Activated B cell treated with CpG ODN at 0.5 μM for 24 hours (primary cell): ENCODE measurements at regions not wholly inside any gene's neighbourhood (a gene's known extent, or its start where the extent isn't known, plus 50 kb on each side); places are given as distances from the start of the nearest gene placed in this dataset.
"Not testable (repeated sequence)": the region's sequence is repeated elsewhere in the genome, so short reads cannot be mapped to it uniquely, and the experiment has no call there.

ENCODE experiments used
- ATAC-seq: fragments of 200-7000 bp; cut with Tn5 transposase; one replicate; pipeline ENCODE4 v1.10.0; 2021; ENCODE audit warnings: low read depth, mild to moderate bottlenecking, moderate library complexity
- CTCF ChIA-PET: fragments of 350-600 bp; sonication (Branson Sonifier 250); formaldehyde crosslinking; loops from one replicate; lab custom pipeline; 2021; ENCODE audit warnings: antibody characterized with exemption; lab: Charles Lee
- POLR2A ChIA-PET: fragments of 350-600 bp; sonication (Branson Sonifier 250); formaldehyde crosslinking; loops from one replicate; lab custom pipeline; 2021; ENCODE audit warnings: antibody characterized with exemption; lab: Charles Lee
- DNase-seq: peaks from one replicate; pipeline ENCODE4 v3.0.0; 2022
- H3K27ac Mint-ChIP-seq: one replicate; pipeline ENCODE4 v1.8.0; 2020; ENCODE audit warnings: mixed read lengths
- H3K27me3 Mint-ChIP-seq: one replicate; pipeline ENCODE4 v1.8.0; 2021; ENCODE audit warnings: mixed read lengths
- H3K36me3 Mint-ChIP-seq: one replicate; pipeline ENCODE4 v1.8.0; 2021; ENCODE audit warnings: low read depth, mixed read lengths
- H3K4me1 Mint-ChIP-seq: one replicate; pipeline ENCODE4 v1.8.0; 2021; ENCODE audit warnings: mixed read lengths
- H3K4me3 Mint-ChIP-seq: one replicate; pipeline ENCODE4 v1.8.0; 2020; ENCODE audit warnings: mild to moderate bottlenecking, mixed read lengths
- H3K9me3 Mint-ChIP-seq: one replicate; pipeline ENCODE4 v1.8.0; 2020; ENCODE audit warnings: mixed read lengths
- intact Hi-C: fragments of 100-400 bp; cut with micrococcal nuclease; formaldehyde crosslinking; loops from one replicate; pipeline ENCODE4 v1.15.1; 2024
- TF ChIP-seq, protein P1 (sequence below): fragments of 200-600 bp; IDR thresholded peaks from one replicate; pipeline ENCODE4 v1.8.0; 2022; ENCODE audit warnings: antibody characterized with exemption, mild to moderate bottlenecking

DNA sequence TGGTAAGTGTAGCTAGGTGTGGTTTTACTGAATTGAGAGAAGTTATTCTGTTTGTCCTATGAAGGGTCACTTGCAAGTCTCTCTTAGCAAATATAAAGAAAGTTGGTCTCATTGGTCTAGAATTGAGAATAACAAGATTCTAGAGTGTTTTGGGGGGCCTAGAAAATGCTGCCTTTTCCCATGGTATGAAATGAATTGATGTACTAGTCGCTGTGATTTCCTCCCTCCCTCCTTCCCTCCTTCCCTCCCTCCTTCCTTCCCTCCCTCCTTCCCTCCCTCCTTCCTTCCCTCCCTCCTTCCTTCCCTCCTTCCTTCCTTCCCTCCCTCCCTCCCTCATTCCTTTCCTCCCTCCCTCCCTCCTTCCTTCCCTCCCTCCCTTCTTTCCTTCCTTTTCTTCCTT, 166.7 kb upstream of the RGS6 start:
- intact Hi-C loops: no loop called here
- TF ChIP-seq, protein P1, sequence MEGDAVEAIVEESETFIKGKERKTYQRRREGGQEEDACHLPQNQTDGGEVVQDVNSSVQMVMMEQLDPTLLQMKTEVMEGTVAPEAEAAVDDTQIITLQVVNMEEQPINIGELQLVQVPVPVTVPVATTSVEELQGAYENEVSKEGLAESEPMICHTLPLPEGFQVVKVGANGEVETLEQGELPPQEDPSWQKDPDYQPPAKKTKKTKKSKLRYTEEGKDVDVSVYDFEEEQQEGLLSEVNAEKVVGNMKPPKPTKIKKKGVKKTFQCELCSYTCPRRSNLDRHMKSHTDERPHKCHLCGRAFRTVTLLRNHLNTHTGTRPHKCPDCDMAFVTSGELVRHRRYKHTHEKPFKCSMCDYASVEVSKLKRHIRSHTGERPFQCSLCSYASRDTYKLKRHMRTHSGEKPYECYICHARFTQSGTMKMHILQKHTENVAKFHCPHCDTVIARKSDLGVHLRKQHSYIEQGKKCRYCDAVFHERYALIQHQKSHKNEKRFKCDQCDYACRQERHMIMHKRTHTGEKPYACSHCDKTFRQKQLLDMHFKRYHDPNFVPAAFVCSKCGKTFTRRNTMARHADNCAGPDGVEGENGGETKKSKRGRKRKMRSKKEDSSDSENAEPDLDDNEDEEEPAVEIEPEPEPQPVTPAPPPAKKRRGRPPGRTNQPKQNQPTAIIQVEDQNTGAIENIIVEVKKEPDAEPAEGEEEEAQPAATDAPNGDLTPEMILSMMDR: no peak
- ATAC-seq: no peak
- ChIA-PET POLR2A (no interaction called here), CTCF (no interaction called here)
- Mint-ChIP-seq H3K27me3 (peaks cover 20% of the 10 kb centered on the region), H3K36me3 (no peaks in the 10 kb centered on the region), H3K9me3 (no peaks in the 10 kb centered on the region), H3K4me1 (no peaks in the 10 kb centered on the region), H3K27ac (no peak overlapping the region), H3K4me3 (no peak overlapping the region)
- no peak for DNase-seq

DNA sequence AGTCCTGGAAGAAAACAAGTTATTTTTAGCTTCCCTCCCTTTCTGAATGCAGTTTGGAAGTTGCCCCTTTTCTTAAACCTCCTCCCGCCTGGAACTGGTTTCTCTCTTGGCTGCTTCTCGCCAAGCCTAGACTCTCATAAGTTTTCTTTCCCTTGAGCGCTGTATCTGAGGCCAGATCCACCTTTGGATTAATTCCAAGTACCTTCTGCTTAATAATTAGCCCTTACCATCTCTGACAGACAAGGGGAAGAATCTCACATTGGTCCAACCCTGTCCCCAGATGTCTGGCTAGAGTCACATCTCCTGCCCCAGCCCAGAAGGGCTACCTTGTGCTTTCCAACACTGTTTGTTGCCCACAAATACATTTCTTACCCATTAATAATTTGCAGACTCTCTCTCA, 161.8 kb upstream of the RGS6 start:
- no peak overlapping the region for H3K27ac Mint-ChIP-seq

DNA sequence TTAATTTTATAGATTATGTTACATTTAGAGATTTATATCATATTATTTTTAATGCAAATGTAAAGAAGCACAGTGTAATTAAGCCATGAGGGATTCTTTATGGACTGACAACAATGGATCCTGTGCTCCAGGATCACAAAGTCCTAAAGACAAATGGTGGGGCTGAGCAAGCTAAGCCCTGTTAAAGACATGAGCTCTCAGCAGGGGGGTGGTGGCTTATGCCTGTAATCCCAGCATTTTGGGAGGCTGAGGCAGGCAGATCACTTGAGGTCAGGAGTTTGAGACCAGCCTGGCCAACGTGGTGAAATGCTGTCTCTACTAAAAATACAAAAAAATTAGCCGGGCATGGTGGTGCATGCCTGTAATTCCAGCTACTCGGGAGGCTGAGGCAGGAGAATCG, 160.8 kb upstream of the RGS6 start:
- POLR2A ChIA-PET, H3K4me3 Mint-ChIP-seq, H3K36me3 Mint-ChIP-seq, H3K4me1 Mint-ChIP-seq, H3K27me3 Mint-ChIP-seq, DNase-seq, H3K27ac Mint-ChIP-seq, ATAC-seq, intact Hi-C loops, CTCF ChIA-PET: not testable (repeated sequence)
- peaks cover 11% of the 10 kb centered on the region for H3K9me3 Mint-ChIP-seq

More for the DNA sequence above, 161.8 kb upstream of the RGS6 start:
- Mint-ChIP-seq H3K9me3 (peaks cover 11% of the 10 kb centered on the region), H3K27me3 (peaks cover 13% of the 10 kb centered on the region), H3K4me3 (no peak overlapping the region), H3K36me3 (no peaks in the 10 kb centered on the region), H3K4me1 (no peaks in the 10 kb centered on the region)
- CTCF ChIA-PET: interaction anchor here (0.7 kb wide), 1 partner anchor 881 kb away, joined by 3 read pairs; no protein-coding TSS in a partner anchor
- TF ChIP-seq, protein P1: no peak
- intact Hi-C loops: no loop called here
- POLR2A ChIA-PET: no interaction called here
- DNase-seq (no peak), ATAC-seq (no peak)

DNA sequence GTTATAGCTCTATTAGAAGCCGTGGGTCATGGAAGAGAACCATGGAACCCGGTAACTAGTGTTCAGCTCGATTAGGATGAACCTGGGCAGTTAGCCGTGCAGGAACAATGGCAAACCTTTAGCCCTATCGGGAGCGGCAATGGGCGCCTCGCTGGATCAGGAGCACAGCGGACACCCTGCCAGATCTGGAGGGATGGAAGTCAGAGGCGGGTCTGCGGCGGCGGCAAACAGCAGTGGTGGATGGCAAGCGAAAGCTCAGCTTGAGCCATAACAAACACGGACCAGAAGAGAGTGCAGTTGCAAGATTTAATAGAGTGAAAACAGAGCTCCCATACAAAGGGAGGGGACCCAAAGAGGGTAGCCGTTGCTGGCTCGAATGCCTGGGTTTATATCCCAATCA, 160.2 kb upstream of the RGS6 start:
- CTCF ChIA-PET, H3K36me3 Mint-ChIP-seq, H3K4me1 Mint-ChIP-seq, POLR2A ChIA-PET, H3K27me3 Mint-ChIP-seq, intact Hi-C loops, H3K27ac Mint-ChIP-seq, H3K4me3 Mint-ChIP-seq, ATAC-seq, DNase-seq: not testable (repeated sequence)
- H3K9me3 Mint-ChIP-seq: peaks cover 11% of the 10 kb centered on the region

DNA sequence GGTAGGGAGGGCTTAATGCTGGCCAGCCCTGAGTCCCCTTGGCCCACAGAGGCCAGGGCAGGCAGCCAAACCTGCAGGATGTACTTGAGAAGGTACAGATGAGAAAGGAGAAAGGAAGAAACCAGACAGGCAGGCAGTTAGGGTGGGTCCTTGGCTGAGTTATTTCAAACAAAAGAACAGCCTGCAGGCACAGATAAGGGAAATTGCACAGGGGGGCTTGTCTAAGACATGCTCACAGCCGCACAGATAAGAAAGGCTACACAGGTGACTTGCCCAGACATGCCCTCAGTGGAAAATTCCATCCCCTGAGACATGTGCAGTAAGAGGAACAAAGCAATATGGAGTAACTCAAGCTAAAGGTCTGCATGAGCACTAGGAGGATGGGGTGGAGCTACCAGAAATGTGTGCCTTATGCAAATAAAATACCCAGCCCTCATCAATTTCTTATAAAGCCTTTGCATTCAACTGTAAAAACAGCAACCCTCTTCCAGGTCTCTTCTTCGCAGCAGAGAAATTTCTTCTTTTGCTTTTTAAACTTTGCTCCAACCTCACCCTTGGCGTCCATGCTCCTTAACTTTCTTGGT, 158.2 kb upstream of the RGS6 start:
- Mint-ChIP-seq H3K36me3 (no peaks in the 10 kb centered on the region), H3K4me1 (no peaks in the 10 kb centered on the region), H3K4me3 (no peak overlapping the region), H3K9me3 (peaks cover 11% of the 10 kb centered on the region), H3K27ac (no peak overlapping the region), H3K27me3 (peaks cover 10% of the 10 kb centered on the region)
- ChIA-PET CTCF (no interaction called here), POLR2A (no interaction called here)
- intact Hi-C loops: no loop called here
- TF ChIP-seq, protein P1: no peak
- ATAC-seq: no peak
- no peak for DNase-seq

DNA sequence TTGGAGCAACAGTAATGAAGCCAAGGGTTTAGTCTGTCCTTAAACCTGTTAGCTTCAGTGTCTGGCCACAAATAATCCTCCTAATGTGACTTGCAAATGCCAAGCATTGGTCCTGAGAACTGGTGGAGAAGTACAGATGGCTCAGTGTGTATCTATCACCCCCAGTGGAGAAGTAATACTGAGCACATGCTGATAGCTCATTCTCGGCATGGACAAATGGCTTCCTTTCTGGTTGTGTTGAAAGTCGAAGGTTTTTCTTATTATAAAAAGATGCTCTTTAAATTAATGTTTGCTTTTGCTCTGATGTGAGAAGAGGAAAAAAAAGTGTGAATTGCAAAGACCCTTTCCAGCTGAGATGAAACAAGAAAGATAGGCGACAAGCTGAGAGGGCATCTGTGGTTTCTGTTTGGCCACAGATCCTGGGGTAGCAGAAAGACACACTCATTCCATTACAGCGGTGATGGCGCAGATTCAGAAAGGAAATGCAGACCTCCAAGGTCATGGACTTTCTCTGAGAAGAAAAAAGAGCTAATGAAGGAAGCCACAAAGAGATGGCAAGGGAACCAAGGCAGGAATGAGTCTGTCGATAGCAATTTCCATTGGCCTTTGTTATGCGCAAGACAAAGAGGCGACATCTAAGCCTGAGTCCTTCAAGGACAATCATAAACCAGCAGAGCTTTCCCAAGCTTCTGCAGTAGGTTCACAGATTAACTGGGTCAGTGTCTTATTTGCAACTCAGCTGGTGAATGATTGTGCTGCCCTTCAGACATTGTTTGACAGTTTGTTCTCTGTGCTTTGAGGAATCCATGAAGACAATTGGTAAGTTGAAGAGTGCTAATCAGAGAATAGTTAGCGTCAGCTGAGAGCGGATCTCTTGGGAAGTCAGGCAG, 155.5 kb upstream of the RGS6 start:
- ATAC-seq (no peak), DNase-seq (no peak)
- Mint-ChIP-seq H3K27me3 (peaks cover 19% of the 10 kb centered on the region), H3K4me3 (no peak overlapping the region), H3K27ac (no peak overlapping the region), H3K36me3 (no peaks in the 10 kb centered on the region), H3K4me1 (no peaks in the 10 kb centered on the region), H3K9me3 (peaks cover 11% of the 10 kb centered on the region)
- CTCF ChIA-PET: no interaction called here
- intact Hi-C loops: no loop called here
- TF ChIP-seq, protein P1: no peak
- POLR2A ChIA-PET: no interaction called here
